Activated CD8-positive, alpha-beta memory T cell treated with anti-CD3 and anti-CD28 coated beads, Interleukin-2, amount 50 U/mL, for 24 hours (primary cell): ENCODE measurements at regions not wholly inside any gene's neighbourhood (a gene's known extent, or its start where the extent isn't known, plus 50 kb on each side); places are given as distances from the start of the nearest gene placed in this dataset.

Experiments
- DNase-seq: peaks from one replicate; pipeline ENCODE4 v3.0.0-alpha.2; 2020; ENCODE audit errors: extremely low read depth

DNA sequence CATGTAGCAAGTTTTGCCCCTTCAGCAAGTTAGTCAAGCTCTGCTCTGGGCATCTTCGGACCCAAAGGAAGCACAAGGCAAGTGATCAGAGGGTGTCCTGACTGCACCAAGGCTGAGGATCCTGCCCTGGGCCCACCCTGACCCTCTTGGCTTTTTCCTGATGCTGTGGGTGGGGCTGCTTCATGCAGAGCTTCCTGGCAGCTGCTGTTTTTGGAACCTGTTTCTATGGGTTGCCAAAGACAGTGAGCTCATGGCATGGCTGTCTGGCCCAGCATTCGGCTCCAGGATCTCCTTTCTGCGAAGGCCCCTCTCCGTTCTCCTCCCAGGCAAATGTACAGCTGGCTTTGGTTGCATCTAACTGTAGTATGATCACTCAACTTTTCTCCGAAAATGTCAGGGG, 497.9 kb downstream of the ARHGEF28 start:
- no peak for DNase-seq

DNA sequence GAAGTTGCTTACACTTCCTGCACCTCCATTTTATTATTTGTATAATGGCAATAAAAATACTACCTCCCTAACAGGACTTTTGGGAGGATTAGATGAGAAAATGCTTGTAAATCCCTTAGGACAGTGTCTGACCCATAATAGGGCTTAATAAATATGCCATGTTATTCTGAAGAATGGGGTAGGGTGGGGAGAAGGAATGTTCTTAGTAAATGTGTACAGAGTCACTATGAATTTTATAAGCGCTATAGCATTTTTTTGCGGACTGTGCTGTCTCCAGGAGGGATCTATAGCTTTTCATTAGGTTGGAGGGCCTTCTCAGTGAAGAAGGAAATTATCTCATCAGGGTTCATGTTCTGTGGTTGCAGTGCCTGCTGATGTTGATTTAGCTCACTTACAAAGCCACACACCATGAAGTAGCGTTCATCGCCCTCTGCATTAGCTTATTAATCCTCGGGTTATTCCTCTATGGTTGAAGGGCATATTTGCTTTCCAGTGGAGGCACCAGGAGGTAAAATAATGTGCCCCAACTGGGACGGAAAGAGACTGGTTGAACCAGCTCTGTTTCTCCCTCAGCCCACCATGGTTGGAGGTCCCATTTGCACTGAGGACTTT, 497.1 kb downstream of the ARHGEF28 start:
- DNase-seq = no peak

DNA sequence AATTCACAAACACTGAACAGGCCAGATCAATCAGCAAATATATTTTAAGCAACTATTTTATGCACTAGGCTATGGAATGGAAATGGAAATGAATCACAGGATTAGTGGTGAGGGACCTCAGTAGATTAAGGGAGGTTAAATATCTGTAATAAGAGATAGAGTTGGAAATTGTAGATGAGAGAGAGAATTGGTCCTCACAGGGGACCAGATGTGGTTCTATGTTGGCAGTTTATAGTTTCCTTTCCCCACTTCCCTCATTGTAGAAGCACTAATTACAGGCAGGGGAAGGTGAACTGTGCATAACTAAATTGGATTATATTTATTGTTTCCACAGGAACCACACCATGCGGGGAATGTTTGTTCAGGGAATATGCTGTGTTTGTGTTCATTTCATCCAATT, 496.2 kb downstream of the ARHGEF28 start:
- DNase-seq = no peak

DNA sequence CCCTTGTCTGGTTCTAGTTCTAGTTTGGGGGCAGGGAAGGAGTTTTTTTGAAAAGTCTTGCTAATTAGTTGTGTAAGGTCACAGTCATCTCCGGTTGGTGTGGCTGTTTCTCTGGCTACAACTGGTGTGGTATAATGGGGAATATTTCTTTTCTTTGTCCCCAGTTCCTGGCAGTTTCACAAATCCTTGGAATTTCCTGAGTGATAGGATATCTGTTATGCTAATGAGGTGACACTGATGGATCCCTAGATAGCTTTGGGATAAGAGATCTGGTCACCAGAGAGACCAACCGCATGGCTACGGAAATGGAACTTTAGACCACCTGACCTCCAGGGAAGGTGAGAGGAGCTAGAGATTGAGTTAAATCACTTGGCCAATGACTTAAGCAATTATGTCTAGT, 494.6 kb downstream of the ARHGEF28 start:
- DNase-seq = no peak

DNA sequence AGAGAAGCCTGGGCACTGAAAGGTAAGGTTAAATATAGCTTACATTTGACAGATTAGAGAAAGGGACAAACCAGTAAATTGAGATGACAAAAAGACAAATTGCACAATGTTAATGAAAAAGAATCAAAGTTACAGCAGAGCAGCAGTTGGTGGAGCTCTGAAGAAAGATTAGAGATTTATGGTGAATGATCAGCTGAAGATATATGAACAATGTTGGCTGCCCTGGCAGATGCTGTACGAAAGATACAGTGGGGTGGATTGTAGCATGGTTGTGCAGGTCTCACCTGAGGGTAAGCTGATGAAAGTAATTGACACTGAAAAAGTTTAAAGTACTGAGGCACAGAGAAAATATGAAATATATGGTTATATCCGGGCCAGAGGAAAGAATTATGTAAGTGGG, 492.1 kb downstream of the ARHGEF28 start:
- no peak for DNase-seq

DNA sequence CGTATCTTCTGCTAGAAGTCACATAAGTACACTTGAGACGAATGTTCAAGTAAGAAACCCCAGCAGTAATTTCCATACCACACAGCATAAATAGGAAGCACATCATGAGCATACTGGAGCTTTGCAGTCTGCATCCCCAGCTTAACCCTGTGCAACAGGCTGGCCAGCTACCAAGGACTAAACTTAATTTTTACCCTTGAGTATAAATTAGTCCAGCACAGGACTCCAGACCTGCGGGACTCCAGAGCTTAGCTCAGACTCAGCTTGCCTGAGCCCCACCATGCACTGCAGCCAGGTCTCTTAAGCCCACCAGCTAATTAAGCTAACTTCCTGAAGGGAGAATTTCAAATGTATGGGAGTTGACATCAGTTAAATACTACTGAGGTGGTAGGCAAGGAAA, 491.0 kb downstream of the ARHGEF28 start:
- DNase-seq = no peak

DNA sequence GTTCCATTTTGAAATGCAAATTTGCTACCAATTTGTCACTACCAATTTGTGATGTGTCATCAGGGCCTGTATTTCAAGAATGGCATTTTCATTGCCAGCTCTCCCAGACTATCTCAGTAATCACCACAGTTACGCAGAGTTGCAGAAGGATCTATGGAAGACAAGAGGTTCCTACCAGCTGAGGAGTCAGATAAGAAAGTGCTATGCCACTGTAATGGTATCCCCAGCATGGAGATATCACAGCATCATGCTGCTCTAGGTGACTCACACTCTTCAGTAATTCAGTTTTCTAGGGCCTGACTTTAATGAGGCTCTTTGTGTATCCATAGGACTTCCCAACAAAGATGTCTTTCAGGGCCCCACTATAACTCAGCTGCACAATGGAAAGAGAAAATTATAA, 490.3 kb downstream of the ARHGEF28 start:
- DNase-seq = no peak

DNA sequence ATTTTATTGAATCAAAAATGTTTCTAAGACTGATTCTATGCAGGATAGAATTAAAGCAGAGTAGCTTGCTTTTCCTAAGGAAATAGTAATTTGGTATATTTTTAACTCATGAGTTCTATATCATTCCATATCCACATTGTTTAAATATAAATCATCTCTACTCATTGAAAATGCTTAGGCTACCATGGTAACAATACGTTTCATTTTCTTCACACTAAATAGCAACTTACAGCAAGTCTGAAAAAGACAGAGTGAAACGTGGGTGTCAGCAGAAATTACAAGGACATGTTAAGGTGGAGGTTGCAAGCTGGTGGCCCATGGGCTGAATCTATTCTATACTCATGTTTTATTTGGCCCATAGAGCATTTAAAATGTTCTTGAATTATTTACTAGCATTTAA, 487.9 kb downstream of the ARHGEF28 start:
- no peak for DNase-seq

DNA sequence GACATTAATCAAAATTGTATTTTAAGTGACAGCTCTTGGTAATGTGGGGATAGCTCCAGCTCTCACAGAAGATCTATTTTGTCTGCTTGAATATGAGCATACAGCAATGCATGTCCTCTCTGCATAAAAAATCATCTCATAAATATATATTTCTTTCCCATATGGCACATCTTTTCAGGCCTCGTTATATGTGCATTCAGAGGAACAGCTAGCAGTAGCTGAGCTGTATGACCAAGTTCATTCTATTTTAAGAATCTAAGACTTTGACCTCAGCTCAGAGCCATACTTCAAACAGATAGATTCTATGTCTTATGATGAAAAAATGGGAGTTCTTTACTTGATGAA, 487.2 kb downstream of the ARHGEF28 start:
- no peak for DNase-seq

DNA sequence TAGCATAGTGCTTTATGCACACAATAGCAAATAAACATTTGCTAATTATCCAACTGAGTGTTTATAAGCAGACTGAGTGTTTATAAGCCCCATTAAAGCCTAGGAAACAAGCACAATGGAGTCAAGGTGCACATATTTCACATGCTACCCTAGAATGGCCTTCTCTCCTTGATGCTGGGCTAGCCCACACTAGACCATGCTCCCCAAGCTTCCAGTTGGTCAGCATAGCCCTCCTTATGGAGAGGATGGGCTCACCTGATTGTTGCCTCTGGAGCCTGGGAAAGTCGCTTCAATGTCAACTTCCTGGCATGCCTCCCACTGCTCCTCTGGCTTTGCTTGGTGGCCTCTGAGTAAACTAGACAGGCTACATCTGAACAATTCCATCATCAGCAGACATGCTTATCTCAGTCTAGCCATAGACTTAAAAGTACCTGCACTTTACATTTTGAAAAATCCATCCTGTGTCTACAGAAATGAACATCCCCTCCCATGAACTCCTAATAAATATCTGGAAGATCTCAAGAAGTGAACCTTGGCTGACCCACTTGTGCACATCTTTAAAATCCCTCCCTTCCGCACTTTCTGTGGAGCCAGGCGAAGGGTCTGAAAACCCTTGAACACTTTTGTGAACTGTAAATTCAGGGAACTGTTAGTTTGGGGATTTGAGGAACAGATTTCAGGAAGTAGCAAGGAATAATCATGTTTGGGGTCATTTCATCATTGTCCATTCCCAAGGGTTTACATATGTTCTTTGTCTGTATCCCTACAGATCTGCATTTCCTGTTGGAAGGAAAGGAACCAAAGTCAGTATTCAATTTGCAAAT, 486.6 kb downstream of the ARHGEF28 start:
- no peak for DNase-seq

DNA sequence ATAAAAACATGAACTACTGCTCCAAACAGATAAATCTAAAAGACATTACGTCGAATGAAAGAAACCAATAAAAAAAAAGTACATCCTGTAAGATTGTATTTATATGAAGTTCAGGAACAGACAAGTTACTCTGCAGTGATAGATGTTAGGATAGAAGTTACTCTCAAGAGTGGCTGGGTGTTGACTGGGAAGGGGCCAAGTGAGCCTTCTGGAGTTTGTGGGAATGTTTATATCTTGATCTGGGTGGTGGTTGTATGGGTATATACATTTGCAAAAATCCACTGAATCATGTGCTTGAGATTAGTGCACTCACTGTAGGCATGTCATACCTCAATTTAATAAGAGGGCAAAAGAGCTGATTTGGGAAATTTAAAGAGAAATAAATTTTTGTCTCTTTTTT, 485.8 kb downstream of the ARHGEF28 start:
- no peak for DNase-seq

DNA sequence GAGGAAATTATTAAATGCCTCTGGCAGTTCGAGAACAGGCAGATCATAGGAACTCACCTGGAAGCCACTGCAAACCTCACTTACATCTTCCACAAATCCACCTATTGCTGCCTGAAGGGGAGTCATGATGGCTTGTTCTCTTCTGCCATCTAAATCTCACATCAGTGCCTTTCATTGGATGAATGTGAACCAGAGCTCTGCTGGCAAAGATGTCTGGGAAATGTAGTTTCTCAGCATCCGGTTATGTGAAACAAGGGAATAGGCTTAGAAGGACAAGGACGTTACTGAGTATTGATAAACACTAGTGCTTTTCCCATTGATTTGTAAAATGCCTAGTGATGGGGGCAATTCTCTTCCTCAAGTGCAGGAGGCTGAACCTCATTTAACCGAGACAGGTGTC, 483.3 kb downstream of the ARHGEF28 start:
- no peak for DNase-seq

DNA sequence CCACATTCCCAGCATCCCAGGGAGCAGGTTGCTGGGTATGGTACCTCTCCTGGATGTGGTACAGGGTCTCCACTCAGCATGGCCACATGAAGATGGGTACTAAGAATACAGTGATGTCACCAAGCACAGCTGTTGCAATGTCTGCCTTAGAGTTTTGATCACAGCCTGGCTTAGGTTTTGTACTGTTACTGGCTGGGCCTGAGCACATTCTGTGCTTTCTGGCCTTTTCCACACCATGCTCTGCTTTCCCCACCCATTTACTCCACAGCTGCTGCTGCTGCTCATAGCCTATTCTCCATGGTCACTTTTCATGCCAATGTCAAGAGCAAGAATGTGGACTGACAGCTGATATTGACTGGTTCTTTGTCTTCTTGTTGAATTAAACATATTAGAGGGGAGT, 481.9 kb downstream of the ARHGEF28 start:
- no peak for DNase-seq

DNA sequence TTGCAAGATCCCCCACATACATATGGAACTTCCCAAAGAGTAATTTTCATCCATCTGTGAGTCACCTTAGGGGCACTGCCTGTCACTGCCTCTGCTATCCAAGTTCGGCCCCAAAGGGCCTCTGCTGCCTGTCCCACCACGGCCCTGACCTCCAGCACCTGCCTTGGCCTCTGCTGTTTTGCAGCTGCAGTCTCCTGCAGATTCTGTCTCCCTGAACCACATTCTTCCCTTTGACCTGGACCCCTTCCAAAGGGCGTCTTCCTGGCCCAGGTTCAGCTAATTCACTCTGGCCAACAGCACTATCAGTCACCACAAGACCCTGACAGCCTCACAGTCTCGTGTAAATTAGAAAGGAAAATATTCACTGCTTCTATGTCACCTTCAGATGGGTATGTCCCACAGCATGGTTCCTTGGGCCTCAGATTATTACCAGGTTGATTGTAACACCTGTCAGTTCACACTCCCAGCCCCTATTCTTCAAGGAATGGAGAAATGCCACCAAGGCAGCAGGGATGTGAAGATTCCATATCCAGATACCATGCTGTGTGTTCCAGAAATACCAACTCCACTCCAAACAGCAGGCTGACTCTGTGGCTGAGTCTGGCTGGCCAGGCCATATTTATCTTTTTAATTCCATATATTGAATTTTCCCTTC, 479.3 kb downstream of the ARHGEF28 start:
- DNase-seq = no peak

DNA sequence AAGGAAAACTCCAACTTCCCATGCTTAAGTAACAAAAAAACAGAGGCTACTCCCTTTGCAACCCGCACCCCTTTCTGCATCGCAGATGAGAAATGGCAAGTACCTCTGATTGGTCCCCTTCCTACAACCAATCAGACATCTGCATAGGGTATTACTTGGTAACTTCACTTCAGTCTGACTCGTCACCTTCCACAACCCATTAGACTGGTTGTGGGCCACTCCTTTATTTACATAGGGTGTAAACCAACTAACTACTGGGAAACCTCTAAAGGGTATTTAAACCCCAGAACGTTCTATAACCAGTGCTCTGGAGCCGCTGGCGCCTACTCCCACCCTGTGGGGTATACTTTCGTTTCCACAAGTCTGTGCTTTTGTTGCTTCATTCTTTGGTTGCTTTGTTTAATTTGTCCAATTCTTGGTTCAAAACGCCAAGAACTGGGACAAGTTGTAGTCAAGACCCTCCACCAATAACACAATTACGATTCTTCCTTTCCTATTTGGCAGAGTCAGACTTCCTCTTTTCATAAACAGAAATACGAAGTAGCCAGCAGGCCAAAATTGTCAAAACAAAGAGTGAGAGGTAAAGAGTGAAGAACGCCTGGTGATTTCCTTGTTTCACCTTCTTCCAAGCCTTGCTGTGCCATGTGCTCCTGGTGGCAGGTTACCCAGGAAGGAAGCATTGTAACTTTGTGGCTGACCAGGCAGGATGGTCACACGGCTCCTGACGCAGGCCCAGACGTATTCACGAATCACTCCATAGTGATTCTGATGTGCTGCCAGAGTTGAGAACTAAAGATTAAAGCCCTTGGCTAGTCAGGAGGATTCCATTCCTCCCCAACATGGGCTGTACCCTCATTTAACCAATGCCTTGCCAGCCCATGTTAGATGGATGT, 477.4 kb downstream of the ARHGEF28 start:
- DNase-seq = no peak

DNA sequence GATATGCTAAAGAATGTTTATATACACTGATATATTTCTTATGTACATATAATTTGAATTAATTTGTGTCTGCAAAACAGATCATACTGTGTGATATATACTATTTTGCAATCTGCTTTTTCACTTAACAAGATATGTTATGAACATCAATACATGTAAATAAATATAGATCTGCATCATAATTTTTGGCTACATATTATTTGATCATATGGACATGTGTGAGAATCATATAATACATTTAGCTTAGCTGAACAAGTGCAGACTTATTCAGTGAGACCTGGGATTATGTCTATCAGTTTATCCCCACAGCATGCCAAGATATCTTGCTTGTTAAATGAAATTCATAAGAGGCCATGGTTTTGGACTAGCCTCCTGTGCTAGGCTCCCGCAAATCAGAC, 474.3 kb downstream of the ARHGEF28 start:
- no peak for DNase-seq

DNA sequence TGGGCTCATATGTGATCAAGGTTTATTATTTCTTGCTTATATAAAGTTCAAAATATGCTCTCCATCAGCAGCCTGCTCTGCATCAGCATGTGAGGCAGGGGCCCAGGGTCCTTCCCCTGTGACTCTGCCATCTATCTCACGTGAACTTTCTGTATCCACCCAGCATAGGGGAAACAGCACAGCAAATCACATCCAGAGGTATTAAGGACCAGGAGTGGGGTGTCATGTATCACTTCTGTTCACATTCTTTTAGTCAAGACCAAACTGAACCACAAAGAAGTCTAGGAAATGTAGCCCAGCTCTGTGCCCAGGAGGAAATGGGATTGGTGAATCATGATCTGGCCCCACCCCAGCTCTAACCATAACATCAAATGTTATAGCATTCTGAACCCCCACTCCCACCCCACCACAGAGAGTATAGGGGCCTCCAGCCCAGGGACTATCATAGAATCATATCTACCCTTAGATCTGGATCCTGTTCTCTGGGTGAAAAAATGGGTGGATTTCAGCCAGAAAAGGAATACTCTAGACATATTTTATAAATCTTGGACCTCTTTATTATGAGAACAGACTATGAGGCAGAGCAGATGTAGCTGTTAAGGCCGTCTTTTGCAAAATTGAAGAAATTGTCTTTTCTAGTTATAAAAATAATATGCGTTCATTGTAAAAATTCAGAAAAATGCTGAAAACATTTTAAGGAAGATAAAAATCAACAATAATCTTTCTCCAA, 473.7 kb downstream of the ARHGEF28 start:
- no peak for DNase-seq

DNA sequence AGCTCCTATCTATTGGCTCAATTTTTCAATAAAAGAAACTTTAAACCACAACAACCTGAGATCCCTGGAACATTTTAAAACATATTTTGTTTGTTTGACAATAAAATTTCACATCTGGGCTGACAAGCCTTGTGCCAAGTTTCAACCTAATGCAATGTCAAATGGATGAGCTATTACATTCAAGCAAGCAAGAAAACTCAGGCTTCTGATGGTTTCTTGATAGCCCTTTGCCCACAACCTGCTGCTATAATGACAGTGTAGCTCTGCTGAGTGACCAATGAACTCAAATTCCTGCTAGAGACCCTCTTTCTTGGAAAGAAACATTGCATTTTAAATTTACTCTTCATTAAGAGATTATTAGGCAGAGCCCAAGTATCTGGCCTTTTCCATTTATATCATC, 472.9 kb downstream of the ARHGEF28 start:
- DNase-seq = no peak

DNA sequence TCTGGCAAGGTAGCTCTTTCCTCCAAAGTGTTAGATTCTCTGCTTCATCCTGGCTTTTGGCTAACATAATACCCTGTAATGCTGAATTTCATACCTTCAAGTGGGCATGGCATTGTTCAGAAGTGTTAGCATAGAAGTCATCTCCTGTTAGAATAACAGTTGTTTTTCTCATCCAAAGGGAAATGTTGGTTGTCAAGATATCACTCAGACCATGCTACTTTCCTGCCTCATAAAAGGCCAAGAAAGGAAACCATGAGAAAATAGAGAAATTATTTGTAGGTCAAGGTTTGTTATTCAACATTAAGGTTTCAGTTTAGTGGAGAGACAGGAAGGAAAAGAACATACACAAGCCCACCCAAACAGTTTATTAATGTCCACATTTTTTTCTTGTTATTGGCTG, 472.5 kb downstream of the ARHGEF28 start:
- DNase-seq = no peak

DNA sequence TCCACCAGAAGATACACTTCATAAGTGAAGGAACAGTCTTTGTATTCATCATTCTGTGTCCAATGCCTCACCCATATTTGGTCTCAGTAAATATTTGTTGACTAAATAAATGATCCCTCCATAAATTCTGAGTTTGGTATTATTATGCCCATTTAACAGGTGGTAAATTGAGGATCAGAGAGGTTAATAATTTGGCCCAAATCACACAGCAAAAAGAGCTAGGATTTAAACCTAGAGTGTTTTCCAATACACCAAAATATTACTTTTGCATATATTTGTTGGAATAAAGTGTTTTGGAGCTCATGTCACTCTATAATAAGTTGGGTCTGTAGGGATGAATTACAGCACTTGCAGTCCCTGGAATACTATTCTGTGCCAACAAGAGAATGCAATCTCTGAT, 470.3 kb downstream of the ARHGEF28 start:
- DNase-seq = no peak

DNA sequence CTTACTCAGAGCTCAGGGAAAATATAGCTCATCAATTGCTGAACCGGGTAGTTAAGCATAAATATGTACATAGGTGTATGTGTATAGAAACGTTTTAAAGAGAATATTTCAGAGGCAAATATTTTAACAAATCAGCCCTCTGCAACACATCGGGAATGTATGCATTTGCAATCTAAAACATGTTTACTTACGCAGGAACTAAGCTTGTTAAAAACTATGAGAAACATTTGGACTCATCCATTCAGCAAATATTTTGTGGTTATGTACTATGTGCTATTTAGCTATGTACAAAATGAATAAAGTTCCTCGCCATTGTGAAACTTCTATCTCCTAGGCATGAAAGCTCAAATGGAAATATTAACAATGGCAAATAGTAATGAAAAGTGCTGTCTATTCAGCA, 469.9 kb downstream of the ARHGEF28 start:
- DNase-seq = no peak

DNA sequence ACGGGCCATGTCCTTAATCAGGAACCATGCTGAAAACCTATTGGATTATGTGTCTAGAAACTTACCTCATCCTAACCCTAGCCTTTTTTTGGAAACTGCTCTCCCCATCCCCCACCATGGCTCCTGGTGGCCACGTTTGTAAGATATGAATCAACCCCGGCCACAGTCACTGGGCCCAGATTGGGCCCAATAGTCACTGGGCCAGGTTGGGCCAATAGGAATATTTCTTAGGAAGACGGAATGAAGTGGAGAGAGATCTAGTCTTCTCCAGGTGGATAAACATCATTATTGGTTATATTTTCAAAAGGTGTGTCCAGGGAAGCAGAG, 468.7 kb downstream of the ARHGEF28 start:
- DNase-seq = no peak
